Liver (tissue), 3 donors: ENCODE measurements at regions not wholly inside any gene's neighbourhood (a gene's known extent, or its start where the extent isn't known, plus 50 kb on each side); places are given as distances from the start of the nearest gene placed in this dataset.

ENCODE experiments used
- NR2F2 ChIP-seq: IDR thresholded peaks from 2 replicates; pipeline ENCODE4 v1.6.1; 2016; ENCODE audit warnings: antibody characterized with exemption
- YY1 ChIP-seq: IDR thresholded peaks from 2 replicates; pipeline ENCODE4 v1.6.1; 2016; ENCODE audit warnings: antibody characterized with exemption, mild to moderate bottlenecking
- TF ChIP-seq, protein P1 (sequence below): fragments of 150-350 bp; IDR thresholded peaks from 2 replicates; pipeline ENCODE4 v1.5.1; 2017; ENCODE audit warnings: improper control_type of control experiment, low read depth, low read length; ENCODE audit not compliant: missing input control
- donor health status: healthy.
- donor health status: healthy.

DNA sequence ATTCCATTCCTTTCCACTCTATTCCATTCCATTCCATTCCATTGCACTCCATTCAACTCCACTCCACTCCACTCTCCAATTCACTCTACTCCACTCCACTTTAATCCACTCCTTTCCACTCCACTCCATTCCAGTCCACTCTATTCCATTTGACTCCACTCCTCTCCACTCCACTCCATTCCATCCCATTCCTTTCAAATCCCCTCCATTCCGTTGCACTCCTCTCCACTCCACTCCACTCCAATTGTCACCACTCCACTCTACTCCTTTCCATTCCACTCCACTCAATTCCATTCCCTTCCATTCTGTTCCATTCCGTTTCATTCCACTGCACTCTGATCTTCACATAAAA lies 2563.7 kb upstream of the TPTE start (continued):
- TF ChIP-seq, protein P1, sequence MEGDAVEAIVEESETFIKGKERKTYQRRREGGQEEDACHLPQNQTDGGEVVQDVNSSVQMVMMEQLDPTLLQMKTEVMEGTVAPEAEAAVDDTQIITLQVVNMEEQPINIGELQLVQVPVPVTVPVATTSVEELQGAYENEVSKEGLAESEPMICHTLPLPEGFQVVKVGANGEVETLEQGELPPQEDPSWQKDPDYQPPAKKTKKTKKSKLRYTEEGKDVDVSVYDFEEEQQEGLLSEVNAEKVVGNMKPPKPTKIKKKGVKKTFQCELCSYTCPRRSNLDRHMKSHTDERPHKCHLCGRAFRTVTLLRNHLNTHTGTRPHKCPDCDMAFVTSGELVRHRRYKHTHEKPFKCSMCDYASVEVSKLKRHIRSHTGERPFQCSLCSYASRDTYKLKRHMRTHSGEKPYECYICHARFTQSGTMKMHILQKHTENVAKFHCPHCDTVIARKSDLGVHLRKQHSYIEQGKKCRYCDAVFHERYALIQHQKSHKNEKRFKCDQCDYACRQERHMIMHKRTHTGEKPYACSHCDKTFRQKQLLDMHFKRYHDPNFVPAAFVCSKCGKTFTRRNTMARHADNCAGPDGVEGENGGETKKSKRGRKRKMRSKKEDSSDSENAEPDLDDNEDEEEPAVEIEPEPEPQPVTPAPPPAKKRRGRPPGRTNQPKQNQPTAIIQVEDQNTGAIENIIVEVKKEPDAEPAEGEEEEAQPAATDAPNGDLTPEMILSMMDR = no peak
- TF ChIP-seq YY1 (no peak), NR2F2 (no peak)
